ENCODE measurements at regions not wholly inside any gene's neighbourhood (a gene's known extent, or its start where the extent isn't known, plus 50 kb on each side); places are given as distances from the start of the nearest gene placed in this dataset.

DNA sequence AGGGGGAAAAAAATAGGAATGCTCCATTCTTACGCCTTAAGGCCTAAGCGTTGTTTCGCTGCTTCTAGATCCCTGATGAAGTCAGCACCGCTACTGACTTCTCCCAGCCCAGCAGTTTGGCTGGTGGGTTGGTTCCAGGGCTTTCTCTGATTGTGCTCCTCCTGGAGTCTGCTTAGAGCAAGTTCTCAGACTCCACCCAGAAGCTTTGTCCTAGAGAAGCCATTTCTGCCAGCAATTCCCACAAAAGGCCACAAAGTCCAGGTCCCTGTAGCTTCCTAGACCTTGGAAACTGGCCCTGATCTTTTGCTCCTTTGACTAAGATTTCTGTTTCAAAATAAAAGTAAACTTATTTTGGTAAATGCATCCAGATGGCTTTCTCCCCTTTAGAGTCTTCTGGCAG lies 65.4 kb downstream of the KCTD12 start:
- FAIRE-seq (no peak), DNase-seq (ENCODE audit: insufficient read length, low spot score) (no peak)
- TF ChIP-seq, protein P1, sequence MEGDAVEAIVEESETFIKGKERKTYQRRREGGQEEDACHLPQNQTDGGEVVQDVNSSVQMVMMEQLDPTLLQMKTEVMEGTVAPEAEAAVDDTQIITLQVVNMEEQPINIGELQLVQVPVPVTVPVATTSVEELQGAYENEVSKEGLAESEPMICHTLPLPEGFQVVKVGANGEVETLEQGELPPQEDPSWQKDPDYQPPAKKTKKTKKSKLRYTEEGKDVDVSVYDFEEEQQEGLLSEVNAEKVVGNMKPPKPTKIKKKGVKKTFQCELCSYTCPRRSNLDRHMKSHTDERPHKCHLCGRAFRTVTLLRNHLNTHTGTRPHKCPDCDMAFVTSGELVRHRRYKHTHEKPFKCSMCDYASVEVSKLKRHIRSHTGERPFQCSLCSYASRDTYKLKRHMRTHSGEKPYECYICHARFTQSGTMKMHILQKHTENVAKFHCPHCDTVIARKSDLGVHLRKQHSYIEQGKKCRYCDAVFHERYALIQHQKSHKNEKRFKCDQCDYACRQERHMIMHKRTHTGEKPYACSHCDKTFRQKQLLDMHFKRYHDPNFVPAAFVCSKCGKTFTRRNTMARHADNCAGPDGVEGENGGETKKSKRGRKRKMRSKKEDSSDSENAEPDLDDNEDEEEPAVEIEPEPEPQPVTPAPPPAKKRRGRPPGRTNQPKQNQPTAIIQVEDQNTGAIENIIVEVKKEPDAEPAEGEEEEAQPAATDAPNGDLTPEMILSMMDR (IDR thresholded peaks at IDR 0.05; ENCODE audit: insufficient read depth, missing control alignments): no peak

DNA sequence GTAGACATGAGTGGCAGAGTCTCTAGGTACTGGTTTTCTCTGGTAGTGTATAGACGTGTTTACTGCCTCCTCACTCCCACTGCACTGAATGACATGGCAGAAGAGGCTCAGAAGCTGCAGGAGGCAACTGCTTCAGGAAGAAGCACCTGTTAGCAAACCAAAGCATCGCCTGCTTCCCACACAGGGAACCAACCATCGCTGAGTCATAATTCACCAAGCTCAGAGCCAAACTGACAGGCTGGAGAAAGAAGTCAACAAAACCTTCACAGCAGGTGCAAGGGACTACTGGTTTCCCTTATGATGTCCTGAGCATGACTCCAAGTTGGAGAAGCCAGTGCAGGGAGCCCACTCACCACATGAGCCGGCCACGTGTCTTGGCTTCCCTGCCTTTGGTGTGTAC lies 69.8 kb downstream of the KCTD12 start:
- no peak for FAIRE-seq
- DNase-seq (ENCODE audit: insufficient read length, low spot score): no peak
- TF ChIP-seq, protein P1 (IDR thresholded peaks at IDR 0.05; ENCODE audit: insufficient read depth, missing control alignments): no peak

DNA sequence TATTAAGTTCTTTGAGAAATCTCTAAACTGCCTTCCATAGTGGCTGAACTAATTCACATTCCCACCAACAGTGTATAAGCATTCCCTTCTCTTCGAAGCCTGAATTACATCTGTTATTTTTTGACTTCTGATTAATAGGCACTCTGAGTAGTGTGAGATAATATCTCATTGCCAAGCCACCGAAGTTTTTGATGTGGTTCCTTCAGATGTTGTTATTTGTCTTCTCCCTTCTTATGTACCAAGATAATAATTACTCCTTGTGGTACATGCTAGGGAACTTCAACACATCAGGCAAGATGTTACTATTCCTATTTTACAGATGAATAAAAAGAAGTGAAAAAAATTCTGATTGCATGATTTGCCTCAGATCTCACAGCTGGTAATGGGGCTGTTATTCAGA lies 70.9 kb downstream of the KCTD12 start:
- DNase-seq (ENCODE audit: insufficient read length, low spot score): no peak
- FAIRE-seq: no peak
- TF ChIP-seq, protein P1 (IDR thresholded peaks at IDR 0.05; ENCODE audit: insufficient read depth, missing control alignments): no peak

GRCh38 chr13:76813891-76814290 lies 72.3 kb downstream of the KCTD12 start:
- DNase-seq (ENCODE audit: insufficient read length, low spot score) (no peak), FAIRE-seq (no peak)
- TF ChIP-seq, protein P1 (IDR thresholded peaks at IDR 0.05; ENCODE audit: insufficient read depth, missing control alignments): no peak

DNA sequence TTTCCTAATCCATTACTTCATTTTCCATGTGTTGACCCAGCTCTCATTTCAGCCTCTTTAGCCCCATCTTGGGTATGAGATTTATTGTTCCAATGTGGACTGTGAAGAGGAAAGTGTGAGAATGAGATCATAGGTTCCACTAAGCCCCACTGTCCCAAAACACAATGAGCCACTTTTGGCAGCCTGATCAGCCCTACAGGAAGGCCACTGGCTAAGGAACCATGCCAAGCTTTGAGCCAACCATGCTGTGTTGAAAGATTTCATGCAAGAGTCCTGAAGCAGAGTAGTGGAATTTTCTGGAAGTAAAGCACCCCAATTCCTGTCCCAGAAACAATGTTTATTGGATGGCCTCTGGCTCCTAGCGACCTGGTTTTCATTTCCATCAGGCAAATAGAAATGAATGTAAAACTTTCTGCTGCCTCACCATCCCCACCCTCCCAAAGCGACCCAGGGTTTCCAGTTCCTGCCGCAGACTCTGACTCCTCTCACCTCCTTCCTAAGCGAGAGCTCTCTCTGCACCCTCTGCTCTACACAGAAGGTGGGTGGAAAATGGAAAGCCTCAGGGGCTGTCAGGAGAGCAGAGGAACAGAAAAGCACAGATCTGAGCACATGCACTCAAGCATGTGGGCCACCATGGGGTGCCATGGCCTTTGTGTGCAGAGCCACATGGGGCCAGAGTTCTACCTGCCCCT lies 73.1 kb downstream of the KCTD12 start:
- DNase-seq (ENCODE audit: insufficient read length, low spot score): no peak
- no peak for FAIRE-seq
- TF ChIP-seq, protein P1 (IDR thresholded peaks at IDR 0.05; ENCODE audit: insufficient read depth, missing control alignments): no peak

GRCh38 chr13:76812206-76812897 lies 73.9 kb downstream of the KCTD12 start:
- TF ChIP-seq, protein P1 (IDR thresholded peaks at IDR 0.05; ENCODE audit: insufficient read depth, missing control alignments): no peak
- FAIRE-seq (no peak), DNase-seq (ENCODE audit: insufficient read length, low spot score) (no peak)

GRCh38 chr13:76809389-76809788 lies 76.8 kb downstream of the KCTD12 start:
- FAIRE-seq: no peak
- TF ChIP-seq, protein P1 (IDR thresholded peaks at IDR 0.05; ENCODE audit: insufficient read depth, missing control alignments): no peak
- no peak for DNase-seq (ENCODE audit: insufficient read length, low spot score)
